GM18909 (cell line): ENCODE measurements at regions not wholly inside any gene's neighbourhood (a gene's known extent, or its start where the extent isn't known, plus 50 kb on each side); places are given as distances from the start of the nearest gene placed in this dataset.

Experiments
- ATAC-seq: cut with Tn5 transposase; IDR thresholded peaks from one replicate; pipeline ENCODE4 v1.9.1; 2021; ENCODE audit warnings: mild to moderate bottlenecking; ENCODE audit not compliant: unreplicated experiment, poor library complexity

DNA sequence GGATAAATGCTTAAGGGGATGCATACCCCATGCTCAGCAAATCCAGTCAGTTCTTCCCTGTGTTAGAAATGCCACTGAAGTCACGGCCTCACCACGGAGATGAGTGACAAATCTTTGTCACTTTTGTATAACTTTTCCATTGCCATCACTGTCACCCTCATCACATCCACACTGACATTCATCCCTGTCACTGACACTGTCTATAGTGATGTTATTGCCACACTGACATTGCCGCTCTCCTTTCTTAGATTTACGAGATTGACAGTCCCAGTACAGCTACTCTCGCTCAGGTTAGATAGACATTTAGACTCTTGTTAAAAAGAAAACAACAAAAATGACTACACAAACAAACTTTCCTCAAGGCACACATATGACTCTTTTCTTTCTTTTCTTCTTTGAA, 910.7 kb upstream of the CNTN5 start:
- no peak for ATAC-seq

DNA sequence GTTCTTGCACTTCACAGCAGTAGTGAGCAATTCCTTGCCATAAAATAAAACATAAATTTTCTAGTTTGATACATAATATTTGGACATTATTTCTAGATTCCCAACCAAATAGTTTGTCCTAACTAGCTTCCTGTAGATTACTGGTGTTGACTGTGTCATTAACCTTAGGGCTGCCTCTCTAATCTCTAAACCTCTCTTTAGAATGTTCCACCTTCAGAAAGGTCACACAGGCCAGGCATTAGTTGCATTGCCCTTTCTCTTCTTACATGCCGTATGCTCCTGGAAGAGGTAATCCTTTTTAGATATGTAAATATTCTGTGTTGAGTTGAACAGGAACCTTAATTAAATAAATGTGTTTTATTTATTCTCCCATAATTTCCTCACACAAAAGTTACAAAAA, 904.9 kb upstream of the CNTN5 start:
- no peak for ATAC-seq

- no peak for ATAC-seq
Measured at GRCh38 chr11:98130117-98130625, 890.6 kb upstream of the CNTN5 start.

- ATAC-seq, result no peak
Measured at GRCh38 chr11:98136357-98136756, 884.4 kb upstream of the CNTN5 start.

DNA sequence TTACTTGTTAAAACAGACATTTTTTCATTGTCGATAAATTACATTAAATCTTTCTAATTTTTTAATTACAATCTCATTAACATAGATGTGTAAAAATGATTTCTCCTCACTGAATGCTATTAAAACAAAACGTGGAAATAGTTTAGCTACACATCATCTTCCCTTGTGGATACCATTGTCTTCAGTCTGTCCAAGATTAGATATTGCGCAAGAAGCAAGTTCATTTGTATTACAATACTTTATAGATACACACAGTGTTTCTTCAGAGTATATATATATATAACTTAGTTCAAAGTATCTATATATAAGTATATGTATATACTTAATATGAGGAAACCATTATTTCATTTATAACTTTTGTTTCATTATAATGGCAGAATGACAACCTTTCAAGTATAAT, 883.3 kb upstream of the CNTN5 start:
- ATAC-seq, result no peak

- ATAC-seq, result no peak
Measured at GRCh38 chr11:98143661-98144060, 877.1 kb upstream of the CNTN5 start.

GRCh38 chr11:98153752-98154151, 867.0 kb upstream of the CNTN5 start:
- no peak for ATAC-seq

GRCh38 chr11:98155696-98156095, 865.1 kb upstream of the CNTN5 start:
- no peak for ATAC-seq

- no peak for ATAC-seq
Measured at GRCh38 chr11:98177925-98178324, 842.8 kb upstream of the CNTN5 start.

DNA sequence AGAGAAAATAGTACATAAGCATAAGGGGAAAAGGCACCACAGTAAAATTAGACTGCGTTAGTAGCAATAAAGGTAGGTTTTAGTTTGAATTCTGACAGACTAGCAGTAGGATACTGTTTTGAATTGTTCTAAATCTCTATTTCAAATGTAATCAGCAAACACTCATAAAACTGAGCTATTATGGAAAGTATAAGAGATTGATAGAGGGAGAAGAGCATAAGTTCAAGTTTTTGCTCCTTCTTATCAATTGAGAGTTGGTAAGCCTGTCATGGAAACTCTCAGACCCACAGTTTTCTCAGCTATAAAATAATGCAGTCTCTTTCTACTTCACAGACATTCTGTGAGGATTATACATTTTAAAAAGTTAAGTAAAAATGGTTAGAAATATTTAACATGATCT, 840.2 kb upstream of the CNTN5 start:
- no peak for ATAC-seq

GRCh38 chr11:98180921-98181320, 839.8 kb upstream of the CNTN5 start:
- no peak for ATAC-seq

GRCh38 chr11:98183034-98183433, 837.7 kb upstream of the CNTN5 start:
- no peak for ATAC-seq

GRCh38 chr11:98185245-98185644, 835.5 kb upstream of the CNTN5 start:
- no peak for ATAC-seq

DNA sequence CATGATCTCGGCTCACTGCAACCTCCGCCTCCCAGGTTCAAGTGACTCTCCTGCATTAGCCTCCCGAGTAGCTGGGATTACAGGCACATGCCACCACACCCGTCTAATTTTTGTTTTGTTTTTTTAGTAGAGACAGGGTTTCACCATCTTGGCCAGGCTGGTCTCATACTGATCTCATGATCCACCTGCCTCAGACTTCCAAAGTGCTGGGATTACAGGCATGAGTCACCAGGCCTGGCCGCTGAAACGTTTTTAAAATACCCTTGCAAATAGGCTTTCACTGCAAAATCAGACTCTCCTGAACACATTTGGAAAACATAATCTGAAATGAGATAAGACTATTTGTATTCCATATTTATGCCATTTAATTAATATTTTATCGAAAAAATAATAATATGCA, 826.1 kb upstream of the CNTN5 start:
- no peak for ATAC-seq

DNA sequence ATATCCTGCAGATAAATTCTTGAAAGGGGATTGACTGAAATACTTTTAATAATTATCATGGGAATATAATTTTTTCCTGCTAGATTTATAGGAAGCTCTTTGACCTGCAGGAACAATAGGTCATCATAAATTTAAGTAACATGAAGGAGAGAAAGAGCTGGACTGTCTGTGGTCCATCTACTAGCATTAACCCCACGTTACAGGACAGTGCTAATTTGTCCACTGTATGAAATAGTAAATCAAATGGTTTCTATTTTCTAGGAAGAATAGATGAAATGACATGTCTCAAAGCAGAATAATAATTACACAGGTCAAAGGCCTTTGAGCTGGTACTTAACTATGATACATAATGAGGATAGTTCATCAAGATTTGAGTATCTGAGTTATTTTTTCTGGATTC, 825.4 kb upstream of the CNTN5 start:
- ATAC-seq, result no peak

DNA sequence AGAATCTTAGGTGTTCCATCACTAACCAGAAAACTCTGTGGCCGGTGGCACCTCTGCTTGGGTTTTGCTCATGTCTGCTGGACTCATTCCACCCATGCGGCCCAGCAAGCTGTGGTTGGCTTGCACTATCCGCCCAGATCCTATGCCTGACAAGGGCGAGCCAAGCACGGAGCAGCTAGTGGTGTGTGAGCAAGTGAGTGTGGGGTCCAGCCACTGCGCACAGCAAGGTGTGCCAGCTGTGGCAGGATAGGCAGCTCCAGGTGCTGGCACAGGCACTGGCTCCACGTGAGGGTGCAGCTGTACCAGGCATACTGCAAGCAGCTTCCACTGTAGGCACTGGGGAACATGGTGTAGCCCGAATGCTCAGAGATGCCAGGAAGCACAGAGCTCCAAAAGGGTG, 813.7 kb upstream of the CNTN5 start:
- no peak for ATAC-seq

GRCh38 chr11:98227278-98227677, 793.5 kb upstream of the CNTN5 start:
- no peak for ATAC-seq

- no peak for ATAC-seq
Measured at GRCh38 chr11:98230678-98231077, 790.1 kb upstream of the CNTN5 start.

GRCh38 chr11:98234698-98235097, 786.1 kb upstream of the CNTN5 start:
- no peak for ATAC-seq

GRCh38 chr11:98243897-98244296, 776.9 kb upstream of the CNTN5 start:
- ATAC-seq, result no peak

DNA sequence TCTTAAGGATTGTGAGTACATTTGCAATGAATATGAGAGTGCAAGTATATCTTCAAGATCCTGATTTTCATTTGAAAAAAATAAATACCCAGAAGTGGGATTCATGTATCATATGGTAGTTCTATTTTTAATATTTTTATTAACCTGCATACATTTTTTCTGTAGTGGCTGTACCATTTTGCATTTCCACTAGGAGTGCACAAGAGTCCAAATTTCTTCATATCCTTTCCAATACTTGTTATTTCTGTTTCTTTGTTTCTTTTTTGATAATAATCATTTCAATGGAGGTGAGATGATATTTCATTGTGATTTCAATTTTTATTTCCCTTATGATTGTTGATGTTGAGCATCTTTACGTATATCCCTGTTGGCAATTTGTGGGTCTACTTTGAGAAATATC, 759.8 kb upstream of the CNTN5 start:
- no peak for ATAC-seq

GRCh38 chr11:98277251-98277912, 743.4 kb upstream of the CNTN5 start:
- no peak for ATAC-seq
